HepG2 (cell line): ENCODE measurements at regions not wholly inside any gene's neighbourhood (a gene's known extent, or its start where the extent isn't known, plus 50 kb on each side); places are given as distances from the start of the nearest gene placed in this dataset.

Experiments
- CBX1 ChIP-seq: IDR thresholded peaks from one replicate; pipeline ENCODE4 v1.6.1; 2016; ENCODE audit warnings: antibody characterized with exemption, low read depth
- CREM ChIP-seq, 2 experiments: sonication (generic) in 1 of 2; formaldehyde crosslinking in 1 of 2; IDR thresholded peaks; 2 replicates each; pipeline versions ENCODE4 v1.4.0 to v1.6.1; 2016 to 2020; ENCODE audit warnings: antibody characterized with exemption in 1 of 2, mild to moderate bottlenecking in 1 of 2, missing genetic modification reagents in 1 of 2
- DPF2 ChIP-seq: sonication (generic); formaldehyde crosslinking; IDR thresholded peaks from 2 replicates; pipeline ENCODE4 v1.4.0; 2020; ENCODE audit warnings: mild to moderate bottlenecking, low read depth, missing genetic modification reagents, borderline replicate concordance
- FOXJ3 ChIP-seq: sonication (generic); formaldehyde crosslinking; IDR thresholded peaks from 2 replicates; pipeline ENCODE4 v1.4.0; 2020; ENCODE audit warnings: missing genetic modification reagents, mild to moderate bottlenecking, borderline replicate concordance
- HIVEP1 ChIP-seq: sonication (generic); formaldehyde crosslinking; IDR thresholded peaks from 2 replicates; pipeline ENCODE4 v1.4.0; 2020; ENCODE audit warnings: mild to moderate bottlenecking, missing genetic modification reagents
- IRF1 ChIP-seq: sonication (generic); formaldehyde crosslinking; IDR thresholded peaks from 2 replicates; pipeline ENCODE4 v1.4.0; 2020; ENCODE audit warnings: low read depth, mild to moderate bottlenecking, missing genetic modification reagents
- MXD1 ChIP-seq: sonication (generic); formaldehyde crosslinking; IDR thresholded peaks from 2 replicates; pipeline ENCODE4 v1.4.0; 2020; ENCODE audit warnings: mild to moderate bottlenecking, missing genetic modification reagents
- RFX5 ChIP-seq: IDR thresholded peaks from 2 replicates; pipeline ENCODE4 v1.6.1; 2011; ENCODE audit warnings: low read depth, low read length, improper control_type of control experiment
- SRY ChIP-seq: sonication (generic); formaldehyde crosslinking; IDR thresholded peaks from 2 replicates; pipeline ENCODE4 v1.8.0; 2022; ENCODE audit warnings: mild to moderate bottlenecking, missing genetic modification reagents
- ZMYM4 ChIP-seq: sonication (generic); formaldehyde crosslinking; IDR thresholded peaks from 2 replicates; pipeline ENCODE4 v1.8.1; 2023; ENCODE audit warnings: mild to moderate bottlenecking, missing genetic modification reagents
- ZNF121 ChIP-seq: sonication (generic); formaldehyde crosslinking; IDR thresholded peaks from 2 replicates; pipeline ENCODE4 v1.5.0; 2020; ENCODE audit warnings: mild to moderate bottlenecking, missing genetic modification reagents
- ZNF138 ChIP-seq: sonication (generic); formaldehyde crosslinking; IDR thresholded peaks from 2 replicates; pipeline ENCODE4 v1.5.0; 2020; ENCODE audit warnings: mild to moderate bottlenecking, low read depth, missing genetic modification reagents
- ZNF235 ChIP-seq: sonication (generic); formaldehyde crosslinking; IDR thresholded peaks from 2 replicates; pipeline ENCODE4 v1.8.1; 2023; ENCODE audit warnings: mild to moderate bottlenecking, missing genetic modification reagents, borderline replicate concordance
- ZNF292 ChIP-seq: sonication (generic); formaldehyde crosslinking; IDR thresholded peaks from 2 replicates; pipeline ENCODE4 v1.8.1; 2022; ENCODE audit warnings: mild to moderate bottlenecking, low read depth, missing genetic modification reagents, borderline replicate concordance
- ZNF614 ChIP-seq: IDR thresholded peaks from 2 replicates; pipeline ENCODE4 v1.6.1; 2018; ENCODE audit warnings: missing biosample characterization, missing genetic modification reagents, inconsistent platforms, borderline replicate concordance
- ZNF747 ChIP-seq: sonication (generic); formaldehyde crosslinking; IDR thresholded peaks from 2 replicates; pipeline ENCODE4 v1.8.1; 2023; ENCODE audit warnings: missing genetic modification reagents, mild to moderate bottlenecking, borderline replicate concordance
- ZNF816 ChIP-seq: sonication (generic); formaldehyde crosslinking; IDR thresholded peaks from 2 replicates; pipeline ENCODE4 v1.8.0; 2022; ENCODE audit warnings: missing genetic modification reagents, mild to moderate bottlenecking, borderline replicate concordance
- TF ChIP-seq, protein P1 (sequence below): sonication (generic); formaldehyde crosslinking; IDR thresholded peaks from 2 replicates; pipeline ENCODE4 v1.8.1; 2023; ENCODE audit warnings: missing genetic modification reagents, mild to moderate bottlenecking, borderline replicate concordance
- TF ChIP-seq, protein P2 (sequence below): sonication (generic); formaldehyde crosslinking; IDR thresholded peaks from 2 replicates; pipeline ENCODE4 v1.8.0; 2022; ENCODE audit warnings: mild to moderate bottlenecking, missing genetic modification reagents, moderate library complexity
- TF ChIP-seq, protein P3 (sequence below): sonication (generic); formaldehyde crosslinking; IDR thresholded peaks from 2 replicates; pipeline ENCODE4; 2020; ENCODE audit warnings: missing genetic modification reagents, mild to moderate bottlenecking, borderline replicate concordance
- TF ChIP-seq, protein P4 (sequence below): sonication (generic); formaldehyde crosslinking; IDR thresholded peaks from 2 replicates; pipeline ENCODE4 v1.5.1; 2020; ENCODE audit warnings: mild to moderate bottlenecking, missing genetic modification reagents, borderline replicate concordance

GRCh38 chr17:72502371-72503341 is 381.8 kb downstream of the SOX9 start (continued):
- no peak for TF ChIP-seq ZNF235 (CRISPR knock-in tag)
- no peak for TF ChIP-seq ZNF816
- TF ChIP-seq FOXJ3 = peak; percentile 77
- no peak for TF ChIP-seq ZNF614 (CRISPR knock-in tag)
- TF ChIP-seq HIVEP1 (CRISPR knock-in tag) = peak; percentile 64; the same call in 1 of the 2 replicates
- TF ChIP-seq, protein P1, sequence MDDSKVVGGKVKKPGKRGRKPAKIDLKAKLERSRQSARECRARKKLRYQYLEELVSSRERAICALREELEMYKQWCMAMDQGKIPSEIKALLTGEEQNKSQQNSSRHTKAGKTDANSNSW (CRISPR knock-in tag) = no peak
- peak; percentile 74; the same call in 1 of the 2 replicates for TF ChIP-seq ZNF292 (CRISPR knock-in tag)
- peak; percentile 48; the same call in 1 of the 2 replicates for TF ChIP-seq DPF2 (CRISPR knock-in tag)
- TF ChIP-seq RFX5 = no peak
- TF ChIP-seq ZNF747 (CRISPR knock-in tag) = no peak
- TF ChIP-seq CREM (IDR thresholded peaks at IDR 0.05) = peak; percentile 69; the same call in 1 of the 2 replicates
- TF ChIP-seq CREM (CRISPR knock-in tag; IDR thresholded peaks at IDR 0.05) = no peak
- TF ChIP-seq IRF1 (CRISPR knock-in tag) = no peak
- no peak for TF ChIP-seq CBX1
- TF ChIP-seq MXD1 = no peak; the same call in 1 of the 2 replicates
- TF ChIP-seq ZMYM4 (CRISPR knock-in tag) = peak; percentile 69
- TF ChIP-seq, protein P2, sequence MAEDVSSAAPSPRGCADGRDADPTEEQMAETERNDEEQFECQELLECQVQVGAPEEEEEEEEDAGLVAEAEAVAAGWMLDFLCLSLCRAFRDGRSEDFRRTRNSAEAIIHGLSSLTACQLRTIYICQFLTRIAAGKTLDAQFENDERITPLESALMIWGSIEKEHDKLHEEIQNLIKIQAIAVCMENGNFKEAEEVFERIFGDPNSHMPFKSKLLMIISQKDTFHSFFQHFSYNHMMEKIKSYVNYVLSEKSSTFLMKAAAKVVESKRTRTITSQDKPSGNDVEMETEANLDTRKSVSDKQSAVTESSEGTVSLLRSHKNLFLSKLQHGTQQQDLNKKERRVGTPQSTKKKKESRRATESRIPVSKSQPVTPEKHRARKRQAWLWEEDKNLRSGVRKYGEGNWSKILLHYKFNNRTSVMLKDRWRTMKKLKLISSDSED = no peak
- TF ChIP-seq, protein P3, sequence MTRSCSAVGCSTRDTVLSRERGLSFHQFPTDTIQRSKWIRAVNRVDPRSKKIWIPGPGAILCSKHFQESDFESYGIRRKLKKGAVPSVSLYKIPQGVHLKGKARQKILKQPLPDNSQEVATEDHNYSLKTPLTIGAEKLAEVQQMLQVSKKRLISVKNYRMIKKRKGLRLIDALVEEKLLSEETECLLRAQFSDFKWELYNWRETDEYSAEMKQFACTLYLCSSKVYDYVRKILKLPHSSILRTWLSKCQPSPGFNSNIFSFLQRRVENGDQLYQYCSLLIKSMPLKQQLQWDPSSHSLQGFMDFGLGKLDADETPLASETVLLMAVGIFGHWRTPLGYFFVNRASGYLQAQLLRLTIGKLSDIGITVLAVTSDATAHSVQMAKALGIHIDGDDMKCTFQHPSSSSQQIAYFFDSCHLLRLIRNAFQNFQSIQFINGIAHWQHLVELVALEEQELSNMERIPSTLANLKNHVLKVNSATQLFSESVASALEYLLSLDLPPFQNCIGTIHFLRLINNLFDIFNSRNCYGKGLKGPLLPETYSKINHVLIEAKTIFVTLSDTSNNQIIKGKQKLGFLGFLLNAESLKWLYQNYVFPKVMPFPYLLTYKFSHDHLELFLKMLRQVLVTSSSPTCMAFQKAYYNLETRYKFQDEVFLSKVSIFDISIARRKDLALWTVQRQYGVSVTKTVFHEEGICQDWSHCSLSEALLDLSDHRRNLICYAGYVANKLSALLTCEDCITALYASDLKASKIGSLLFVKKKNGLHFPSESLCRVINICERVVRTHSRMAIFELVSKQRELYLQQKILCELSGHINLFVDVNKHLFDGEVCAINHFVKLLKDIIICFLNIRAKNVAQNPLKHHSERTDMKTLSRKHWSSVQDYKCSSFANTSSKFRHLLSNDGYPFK (CRISPR knock-in tag) = 0 out of 2 replicates have a peak, but pooled peaks have one; percentile 9
- TF ChIP-seq, protein P4, sequence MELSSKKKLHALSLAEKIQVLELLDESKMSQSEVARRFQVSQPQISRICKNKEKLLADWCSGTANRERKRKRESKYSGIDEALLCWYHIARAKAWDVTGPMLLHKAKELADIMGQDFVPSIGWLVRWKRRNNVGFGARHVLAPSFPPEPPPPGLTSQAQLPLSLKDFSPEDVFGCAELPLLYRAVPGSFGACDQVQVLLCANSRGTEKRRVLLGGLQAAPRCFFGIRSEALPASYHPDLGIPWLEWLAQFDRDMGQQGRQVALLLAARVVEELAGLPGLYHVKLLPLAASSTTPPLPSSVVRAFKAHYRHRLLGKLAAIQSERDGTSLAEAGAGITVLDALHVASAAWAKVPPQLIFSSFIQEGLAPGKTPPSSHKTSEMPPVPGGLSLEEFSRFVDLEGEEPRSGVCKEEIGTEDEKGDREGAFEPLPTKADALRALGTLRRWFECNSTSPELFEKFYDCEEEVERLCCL (CRISPR knock-in tag) = no peak
- no peak for TF ChIP-seq ZNF138 (CRISPR knock-in tag)
- TF ChIP-seq SRY (CRISPR knock-in tag) = no peak
- 0 out of 2 replicates have a peak, but pooled peaks have one; percentile 20 for TF ChIP-seq ZNF121 (CRISPR knock-in tag)
